ENCODE measurements at regions not wholly inside any gene's neighbourhood (a gene's known extent, or its start where the extent isn't known, plus 50 kb on each side); places are given as distances from the start of the nearest gene placed in this dataset.

GRCh38 chr2:205929246-205929942 lies 156.6 kb downstream of the INO80D start (continued):
- TF ChIP-seq RXRB (CRISPR knock-in tag; IDR thresholded peaks at IDR 0.05; ENCODE audit: borderline replicate concordance), result peak; percentile 12; the same call in 1 of the 2 replicates
- no peak for TF ChIP-seq ZNF460 (CRISPR knock-in tag; IDR thresholded peaks at IDR 0.05; ENCODE audit: borderline replicate concordance)
- TF ChIP-seq NONO (IDR thresholded peaks at IDR 0.05), result no peak
- TF ChIP-seq NONO (CRISPR knock-in tag; conservative IDR thresholded peaks at IDR 0.05), result no peak
- no peak for TF ChIP-seq ZNF781 (CRISPR knock-in tag; IDR thresholded peaks at IDR 0.05; ENCODE audit: borderline replicate concordance, not compliant biosample characterization)
- no peak for TF ChIP-seq ZBTB40 (IDR thresholded peaks at IDR 0.05)
- TF ChIP-seq ZBTB40 (CRISPR knock-in tag; IDR thresholded peaks at IDR 0.05), result no peak
- TF ChIP-seq RXRA (CRISPR knock-in tag; IDR thresholded peaks at IDR 0.05), result no peak
- TF ChIP-seq TCF7 (IDR thresholded peaks at IDR 0.05; ENCODE audit: low read depth), result no peak
- TF ChIP-seq ZMAT5 (CRISPR knock-in tag; IDR thresholded peaks at IDR 0.05; ENCODE audit: borderline replicate concordance, low read depth), result no peak
- TF ChIP-seq SNAPC5 (CRISPR knock-in tag; IDR thresholded peaks at IDR 0.05; ENCODE audit: borderline replicate concordance), result no peak
- no peak for TF ChIP-seq ZNF280B (CRISPR knock-in tag; IDR thresholded peaks at IDR 0.05; ENCODE audit: borderline replicate concordance)
- TF ChIP-seq GATAD2A (CRISPR knock-in tag; IDR thresholded peaks at IDR 0.05), result peak; percentile 77
- peak; percentile 96 for TF ChIP-seq HIC2 (CRISPR knock-in tag; IDR thresholded peaks at IDR 0.05; ENCODE audit: low read depth)
- TF ChIP-seq ZFP1 (CRISPR knock-in tag; IDR thresholded peaks at IDR 0.05), result no peak
- TF ChIP-seq ZNF780A (CRISPR knock-in tag; IDR thresholded peaks at IDR 0.05), result no peak
- TF ChIP-seq HDAC2 (CRISPR knock-in tag; IDR thresholded peaks at IDR 0.05), result peak; percentile 39; the same call in 1 of the 2 replicates
- no peak for TF ChIP-seq HMGA1 (CRISPR knock-in tag; conservative IDR thresholded peaks at IDR 0.05)

All from HepG2 (cell line).